ENCODE measurements at regions not wholly inside any gene's neighbourhood (a gene's known extent, or its start where the extent isn't known, plus 50 kb on each side); places are given as distances from the start of the nearest gene placed in this dataset.

DNA sequence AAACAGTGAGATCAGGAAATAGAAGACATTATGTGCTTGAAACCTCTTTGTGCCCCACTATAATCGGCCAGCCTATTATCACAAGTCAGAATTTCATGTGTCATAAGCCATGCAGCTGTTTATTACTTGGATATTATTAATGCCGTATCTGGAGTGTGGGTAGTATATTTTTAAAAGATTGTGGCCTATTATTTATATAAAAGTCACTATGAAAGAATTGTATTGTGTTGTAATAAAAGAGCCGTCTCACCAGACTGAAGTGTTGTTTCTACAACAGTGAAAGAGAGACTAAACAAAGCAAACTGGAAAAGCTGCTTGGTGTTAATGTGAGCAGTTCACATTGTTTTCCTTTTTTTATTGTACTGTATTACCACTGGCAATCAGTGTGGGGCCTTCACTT is 449.1 kb downstream of the PSAT1 start:
- TF ChIP-seq, protein P1, sequence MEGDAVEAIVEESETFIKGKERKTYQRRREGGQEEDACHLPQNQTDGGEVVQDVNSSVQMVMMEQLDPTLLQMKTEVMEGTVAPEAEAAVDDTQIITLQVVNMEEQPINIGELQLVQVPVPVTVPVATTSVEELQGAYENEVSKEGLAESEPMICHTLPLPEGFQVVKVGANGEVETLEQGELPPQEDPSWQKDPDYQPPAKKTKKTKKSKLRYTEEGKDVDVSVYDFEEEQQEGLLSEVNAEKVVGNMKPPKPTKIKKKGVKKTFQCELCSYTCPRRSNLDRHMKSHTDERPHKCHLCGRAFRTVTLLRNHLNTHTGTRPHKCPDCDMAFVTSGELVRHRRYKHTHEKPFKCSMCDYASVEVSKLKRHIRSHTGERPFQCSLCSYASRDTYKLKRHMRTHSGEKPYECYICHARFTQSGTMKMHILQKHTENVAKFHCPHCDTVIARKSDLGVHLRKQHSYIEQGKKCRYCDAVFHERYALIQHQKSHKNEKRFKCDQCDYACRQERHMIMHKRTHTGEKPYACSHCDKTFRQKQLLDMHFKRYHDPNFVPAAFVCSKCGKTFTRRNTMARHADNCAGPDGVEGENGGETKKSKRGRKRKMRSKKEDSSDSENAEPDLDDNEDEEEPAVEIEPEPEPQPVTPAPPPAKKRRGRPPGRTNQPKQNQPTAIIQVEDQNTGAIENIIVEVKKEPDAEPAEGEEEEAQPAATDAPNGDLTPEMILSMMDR (IDR thresholded peaks at IDR 0.05), result no peak
- no peak for TF ChIP-seq ZFX (IDR thresholded peaks at IDR 0.05; ENCODE audit: borderline replicate concordance)

Data from 22Rv1 (cell line).